Activated CD8-positive, alpha-beta T cell treated with anti-CD3 and anti-CD28 coated beads for 36 hours (primary cell): ENCODE measurements at regions not wholly inside any gene's neighbourhood (a gene's known extent, or its start where the extent isn't known, plus 50 kb on each side); places are given as distances from the start of the nearest gene placed in this dataset.

Experiments
- ATAC-seq: fragments of 200-7000 bp; cut with Tn5 transposase; one replicate; pipeline ENCODE4 v1.10.0; 2021; ENCODE audit warnings: mild to moderate bottlenecking, moderate library complexity
- CTCF ChIA-PET: fragments of 350-600 bp; sonication (Branson Sonifier 250); formaldehyde crosslinking; loops from one replicate; lab custom pipeline; 2021; ENCODE audit warnings: antibody characterized with exemption; lab: Charles Lee
- POLR2A ChIA-PET: fragments of 350-600 bp; sonication (Branson Sonifier 250); formaldehyde crosslinking; loops from one replicate; lab custom pipeline; 2021; ENCODE audit warnings: antibody characterized with exemption; lab: Charles Lee
- DNase-seq: peaks from one replicate; pipeline ENCODE4 v3.0.0-alpha.2; 2020
- H3K27ac Mint-ChIP-seq: one replicate; pipeline ENCODE4 v1.8.0; 2021; ENCODE audit warnings: mild to moderate bottlenecking, mixed read lengths
- H3K27me3 Mint-ChIP-seq: one replicate; pipeline ENCODE4 v1.8.0; 2021; ENCODE audit warnings: mixed read lengths
- H3K36me3 Mint-ChIP-seq: one replicate; pipeline ENCODE4 v1.8.0; 2021; ENCODE audit warnings: low read depth, mixed read lengths
- H3K4me1 Mint-ChIP-seq: one replicate; pipeline ENCODE4 v1.8.0; 2021; ENCODE audit warnings: low read depth, mixed read lengths
- H3K4me3 Mint-ChIP-seq: one replicate; pipeline ENCODE4 v1.8.0; 2021; ENCODE audit warnings: mild to moderate bottlenecking, moderate library complexity, mixed read lengths
- H3K9me3 Mint-ChIP-seq: one replicate; pipeline ENCODE4 v1.8.0; 2021; ENCODE audit warnings: mixed read lengths
- intact Hi-C: fragments of 100-400 bp; cut with micrococcal nuclease; formaldehyde crosslinking; loops from one replicate; pipeline ENCODE4 v1.10.0; 2022
- TF ChIP-seq, protein P1 (sequence below): fragments of 200-600 bp; IDR thresholded peaks from one replicate; pipeline ENCODE4 v1.8.0; 2022; ENCODE audit warnings: antibody characterized with exemption, mild to moderate bottlenecking

DNA sequence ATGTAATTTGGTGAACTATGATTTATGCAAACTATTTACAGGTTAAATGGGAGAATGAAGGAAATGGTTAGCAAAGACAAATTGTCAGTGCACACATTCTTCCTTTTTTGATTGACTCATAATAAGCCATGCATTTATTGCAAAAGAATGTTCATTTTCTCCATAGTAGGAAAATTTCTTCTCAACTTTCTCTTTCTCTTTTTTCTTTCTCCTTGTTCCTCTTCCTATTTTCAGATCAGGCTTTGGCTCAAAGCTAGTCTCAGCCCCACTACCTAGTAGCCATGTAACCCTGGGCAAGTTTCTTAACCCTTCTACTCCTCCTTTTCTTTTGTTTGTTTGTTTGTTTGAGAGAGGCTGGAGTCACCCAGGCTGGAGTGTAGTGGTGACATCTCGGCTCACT, 156.6 kb downstream of the PIK3R1 start:
- TF ChIP-seq, protein P1, sequence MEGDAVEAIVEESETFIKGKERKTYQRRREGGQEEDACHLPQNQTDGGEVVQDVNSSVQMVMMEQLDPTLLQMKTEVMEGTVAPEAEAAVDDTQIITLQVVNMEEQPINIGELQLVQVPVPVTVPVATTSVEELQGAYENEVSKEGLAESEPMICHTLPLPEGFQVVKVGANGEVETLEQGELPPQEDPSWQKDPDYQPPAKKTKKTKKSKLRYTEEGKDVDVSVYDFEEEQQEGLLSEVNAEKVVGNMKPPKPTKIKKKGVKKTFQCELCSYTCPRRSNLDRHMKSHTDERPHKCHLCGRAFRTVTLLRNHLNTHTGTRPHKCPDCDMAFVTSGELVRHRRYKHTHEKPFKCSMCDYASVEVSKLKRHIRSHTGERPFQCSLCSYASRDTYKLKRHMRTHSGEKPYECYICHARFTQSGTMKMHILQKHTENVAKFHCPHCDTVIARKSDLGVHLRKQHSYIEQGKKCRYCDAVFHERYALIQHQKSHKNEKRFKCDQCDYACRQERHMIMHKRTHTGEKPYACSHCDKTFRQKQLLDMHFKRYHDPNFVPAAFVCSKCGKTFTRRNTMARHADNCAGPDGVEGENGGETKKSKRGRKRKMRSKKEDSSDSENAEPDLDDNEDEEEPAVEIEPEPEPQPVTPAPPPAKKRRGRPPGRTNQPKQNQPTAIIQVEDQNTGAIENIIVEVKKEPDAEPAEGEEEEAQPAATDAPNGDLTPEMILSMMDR, result no peak
- H3K4me3 Mint-ChIP-seq, result no peak overlapping the region
- ChIA-PET CTCF (no interaction called here), POLR2A (no interaction called here)
- no peaks in the 10 kb centered on the region for H3K27me3 Mint-ChIP-seq
- no peak overlapping the region for H3K27ac Mint-ChIP-seq
- H3K9me3 Mint-ChIP-seq, result no peaks in the 10 kb centered on the region
- peaks cover 29% of the 10 kb centered on the region for H3K4me1 Mint-ChIP-seq
- intact Hi-C loops, result no loop called here
- no peak for ATAC-seq
- DNase-seq, result no peak
- no peaks in the 10 kb centered on the region for H3K36me3 Mint-ChIP-seq

DNA sequence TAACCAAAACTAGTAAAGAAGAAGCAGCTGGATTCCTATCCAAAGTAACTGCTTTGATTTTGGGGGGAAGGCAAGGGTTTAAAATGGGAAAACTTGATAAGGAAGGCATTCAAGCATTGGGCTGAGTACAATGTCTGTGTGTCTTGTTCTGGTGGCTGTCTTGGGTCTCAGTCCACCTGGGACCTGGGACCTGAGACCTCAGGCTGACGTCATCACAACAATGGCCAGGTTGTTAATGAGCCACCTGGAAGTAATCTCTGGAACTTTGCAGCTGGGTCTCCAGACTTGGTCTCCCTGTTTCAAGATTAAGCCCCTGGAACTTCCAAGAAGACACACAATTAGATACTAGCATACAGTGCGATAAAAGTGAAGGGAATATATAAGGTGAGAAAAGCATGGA, 157.5 kb downstream of the PIK3R1 start:
- TF ChIP-seq, protein P1, result no peak
- no peaks in the 10 kb centered on the region for H3K27me3 Mint-ChIP-seq
- intact Hi-C loops, result no loop called here
- ATAC-seq, result no peak
- no peaks in the 10 kb centered on the region for H3K9me3 Mint-ChIP-seq
- POLR2A ChIA-PET, result no interaction called here
- peaks cover 32% of the 10 kb centered on the region for H3K4me1 Mint-ChIP-seq
- DNase-seq, result no peak
- H3K36me3 Mint-ChIP-seq, result no peaks in the 10 kb centered on the region
- H3K27ac Mint-ChIP-seq, result no peak overlapping the region
- no peak overlapping the region for H3K4me3 Mint-ChIP-seq
- CTCF ChIA-PET, result no interaction called here

DNA sequence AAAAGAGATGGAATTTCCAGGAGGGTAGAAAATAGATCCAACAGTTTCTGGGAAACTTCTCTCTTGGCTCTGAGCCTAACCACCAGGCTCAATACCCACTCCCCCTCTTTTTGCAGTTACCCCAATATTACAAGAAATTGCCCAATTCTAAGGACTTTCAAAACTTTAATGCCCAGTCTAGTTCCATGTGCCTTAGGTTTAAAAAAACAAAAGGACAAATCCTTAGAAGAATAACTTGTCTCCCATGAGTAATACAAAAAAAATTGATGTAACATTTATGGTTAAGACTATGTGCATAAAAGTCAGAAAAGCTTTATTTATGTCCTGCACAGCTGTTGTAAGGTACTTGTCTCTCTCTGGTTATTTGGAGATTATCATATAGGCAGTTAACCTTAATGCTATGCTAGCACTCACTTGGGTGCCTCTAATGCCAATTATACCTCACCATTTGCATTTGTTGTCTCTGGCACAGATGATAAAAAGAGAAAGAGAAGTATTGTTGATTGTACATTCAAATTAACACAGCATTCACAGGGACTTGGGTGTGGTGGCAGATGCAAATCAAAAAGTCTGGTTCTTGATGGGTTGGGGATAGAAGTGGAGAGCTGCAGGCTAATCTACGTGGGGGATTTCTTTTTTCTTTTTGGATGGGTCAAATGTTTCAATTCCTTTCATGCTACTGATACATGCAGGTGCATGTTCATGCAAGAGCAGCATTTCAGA, 159.4 kb downstream of the PIK3R1 start:
- DNase-seq, result no peak
- POLR2A ChIA-PET, result no interaction called here
- Mint-ChIP-seq H3K4me1 (peaks cover 28% of the 10 kb centered on the region), H3K4me3 (no peak overlapping the region), H3K27ac (no peak overlapping the region), H3K9me3 (no peaks in the 10 kb centered on the region), H3K36me3 (no peaks in the 10 kb centered on the region), H3K27me3 (no peaks in the 10 kb centered on the region)
- intact Hi-C loops, result no loop called here
- ATAC-seq, result no peak
- CTCF ChIA-PET, result no interaction called here
- TF ChIP-seq, protein P1, result no peak

DNA sequence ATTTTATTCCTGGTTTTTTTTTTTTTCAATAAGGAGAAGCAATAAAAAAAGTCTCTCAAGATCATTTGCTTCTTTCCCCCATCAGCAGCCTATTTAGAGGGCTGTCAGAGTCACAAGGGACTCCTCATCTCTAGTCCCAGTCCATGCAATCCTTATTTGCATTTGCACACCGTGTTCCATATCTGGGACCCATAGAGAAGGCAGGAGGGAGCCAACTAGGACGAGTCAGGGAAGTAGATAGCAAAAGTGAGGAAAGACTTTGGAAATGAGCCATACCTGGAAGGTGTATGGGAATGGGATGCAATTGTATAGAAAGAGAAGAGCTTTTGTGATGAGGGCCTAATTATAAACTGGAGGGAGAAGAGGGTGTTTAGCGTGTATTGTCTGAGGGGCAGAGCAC, 160.0 kb downstream of the PIK3R1 start:
- Mint-ChIP-seq H3K27ac (no peak overlapping the region), H3K4me1 (peaks cover 27% of the 10 kb centered on the region), H3K4me3 (no peak overlapping the region), H3K27me3 (no peaks in the 10 kb centered on the region), H3K36me3 (no peaks in the 10 kb centered on the region), H3K9me3 (no peaks in the 10 kb centered on the region)
- ChIA-PET POLR2A (no interaction called here), CTCF (no interaction called here)
- intact Hi-C loops, result no loop called here
- TF ChIP-seq, protein P1, result no peak
- ATAC-seq, result no peak
- no peak for DNase-seq

DNA sequence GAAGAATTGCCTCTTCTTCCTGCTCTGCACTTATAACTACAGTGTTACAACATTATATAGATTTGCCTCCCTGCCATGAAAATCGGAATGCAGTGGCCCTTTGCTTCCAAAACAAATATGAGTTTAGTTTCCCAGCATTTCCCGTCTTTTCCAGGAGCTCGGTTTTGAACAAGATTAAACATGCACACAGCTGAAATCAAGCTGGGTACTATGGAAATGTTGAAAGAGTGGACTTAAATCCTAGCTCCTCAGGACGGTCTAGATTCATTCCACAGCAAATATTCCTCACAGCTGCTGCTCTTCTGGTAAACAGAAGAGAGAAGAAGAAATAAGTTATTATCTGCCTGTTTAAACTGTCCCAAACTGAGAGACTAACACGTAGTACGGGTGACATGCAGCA, 161.4 kb downstream of the PIK3R1 start:
- no peaks in the 10 kb centered on the region for H3K36me3 Mint-ChIP-seq

More for the DNA sequence above, 161.4 kb downstream of the PIK3R1 start:
- Mint-ChIP-seq H3K9me3 (no peaks in the 10 kb centered on the region), H3K4me1 (peaks cover 32% of the 10 kb centered on the region), H3K27ac (no peak overlapping the region), H3K4me3 (no peak overlapping the region), H3K27me3 (no peaks in the 10 kb centered on the region)
- TF ChIP-seq, protein P1, result no peak
- ChIA-PET POLR2A (interaction anchor here (1.2 kb wide), 1 partner anchor 13 kb away, joined by 4 read pairs; no protein-coding TSS in a partner anchor), CTCF (no interaction called here)
- DNase-seq (no peak), ATAC-seq (no peak)
- intact Hi-C loops, result no loop called here
